ENCODE measurements at regions not wholly inside any gene's neighbourhood (a gene's known extent, or its start where the extent isn't known, plus 50 kb on each side); places are given as distances from the start of the nearest gene placed in this dataset.
"Not testable (repeated sequence)": the region's sequence is repeated elsewhere in the genome, so short reads cannot be mapped to it uniquely, and the experiment has no call there.

DNA sequence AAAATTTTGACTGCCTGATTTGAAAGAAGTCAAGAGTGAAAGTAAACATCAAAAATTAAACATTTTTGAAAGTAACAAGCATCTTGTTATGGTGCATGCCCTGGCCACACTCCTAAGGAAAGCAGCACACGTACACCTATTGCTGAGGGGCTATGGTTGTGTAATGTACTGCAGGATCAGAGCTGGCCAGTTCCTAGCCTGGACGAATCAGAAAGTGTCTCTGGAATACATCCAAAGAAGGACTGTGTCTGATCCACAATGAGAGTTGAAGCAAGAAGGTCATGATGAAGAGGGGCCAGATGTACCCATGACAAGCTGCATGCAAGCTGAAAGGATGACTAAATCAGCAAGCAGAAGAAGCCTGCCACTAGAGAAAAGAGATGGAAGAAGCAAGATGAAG is 618.2 kb downstream of the TLE1 start:
- TF ChIP-seq, protein P1, sequence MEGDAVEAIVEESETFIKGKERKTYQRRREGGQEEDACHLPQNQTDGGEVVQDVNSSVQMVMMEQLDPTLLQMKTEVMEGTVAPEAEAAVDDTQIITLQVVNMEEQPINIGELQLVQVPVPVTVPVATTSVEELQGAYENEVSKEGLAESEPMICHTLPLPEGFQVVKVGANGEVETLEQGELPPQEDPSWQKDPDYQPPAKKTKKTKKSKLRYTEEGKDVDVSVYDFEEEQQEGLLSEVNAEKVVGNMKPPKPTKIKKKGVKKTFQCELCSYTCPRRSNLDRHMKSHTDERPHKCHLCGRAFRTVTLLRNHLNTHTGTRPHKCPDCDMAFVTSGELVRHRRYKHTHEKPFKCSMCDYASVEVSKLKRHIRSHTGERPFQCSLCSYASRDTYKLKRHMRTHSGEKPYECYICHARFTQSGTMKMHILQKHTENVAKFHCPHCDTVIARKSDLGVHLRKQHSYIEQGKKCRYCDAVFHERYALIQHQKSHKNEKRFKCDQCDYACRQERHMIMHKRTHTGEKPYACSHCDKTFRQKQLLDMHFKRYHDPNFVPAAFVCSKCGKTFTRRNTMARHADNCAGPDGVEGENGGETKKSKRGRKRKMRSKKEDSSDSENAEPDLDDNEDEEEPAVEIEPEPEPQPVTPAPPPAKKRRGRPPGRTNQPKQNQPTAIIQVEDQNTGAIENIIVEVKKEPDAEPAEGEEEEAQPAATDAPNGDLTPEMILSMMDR (IDR thresholded peaks at IDR 0.05; ENCODE audit: unreplicated experiment in 3 of 3), result no peak
- H3K36me3 Mint-ChIP-seq (ENCODE audit: low read depth), result no peaks in the 10 kb centered on the region

DNA sequence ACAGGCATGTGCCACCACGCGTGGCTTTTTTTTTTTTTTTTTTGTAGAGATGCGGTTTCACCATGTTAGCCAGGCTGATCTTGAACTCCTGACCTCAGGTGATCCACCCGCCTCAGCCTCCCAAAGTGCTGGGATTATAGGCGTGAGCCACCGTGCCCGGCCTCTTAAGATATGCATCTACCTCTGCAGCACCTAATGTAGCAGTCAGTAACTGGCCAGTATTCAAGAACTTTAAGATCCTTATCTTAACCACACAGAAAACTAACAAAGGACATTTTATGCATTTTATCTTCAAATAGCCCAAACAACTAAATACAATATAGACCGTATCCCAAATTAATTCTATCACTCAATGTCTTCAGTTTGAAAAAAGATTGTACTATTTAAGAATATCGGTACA is 618.7 kb downstream of the TLE1 start:
- H3K4me3 Mint-ChIP-seq, result no peak overlapping the region
- peaks cover 19% of the 10 kb centered on the region for H3K4me1 Mint-ChIP-seq
- H3K27me3 Mint-ChIP-seq (ENCODE audit: low read depth), result no peaks in the 10 kb centered on the region
- H3K27ac Mint-ChIP-seq, result no peak overlapping the region
- H3K36me3 Mint-ChIP-seq (ENCODE audit: low read depth), result no peaks in the 10 kb centered on the region
- TF ChIP-seq, protein P1 (IDR thresholded peaks at IDR 0.05; ENCODE audit: unreplicated experiment in 3 of 3), result no peak
- peaks cover 21% of the 10 kb centered on the region for H3K9me3 Mint-ChIP-seq

More for the DNA sequence above, 618.2 kb downstream of the TLE1 start:
- Mint-ChIP-seq H3K27me3 (ENCODE audit: low read depth) (no peaks in the 10 kb centered on the region), H3K9me3 (peaks cover 17% of the 10 kb centered on the region), H3K4me3 (no peak overlapping the region), H3K27ac (no peak overlapping the region), H3K4me1 (peaks cover 20% of the 10 kb centered on the region)

DNA sequence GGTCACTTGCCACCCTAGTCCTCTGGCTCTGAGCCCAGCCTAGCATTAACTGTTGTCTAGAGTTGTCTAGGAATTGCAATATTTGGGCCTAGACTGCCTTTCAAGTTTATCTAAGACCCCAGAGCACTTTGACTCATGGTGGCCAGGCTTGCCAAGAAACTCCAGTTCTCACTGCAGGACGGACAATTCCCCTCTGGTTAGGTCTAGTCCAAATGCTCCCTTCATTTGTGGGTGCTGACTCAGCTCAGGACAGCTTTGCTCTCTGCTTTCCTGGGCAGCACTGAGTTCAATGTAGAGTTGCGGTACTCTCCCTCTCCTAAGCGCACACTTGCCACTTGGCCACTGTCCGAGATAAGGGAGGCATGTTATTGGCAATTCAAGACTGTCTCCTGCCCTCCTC is 619.4 kb downstream of the TLE1 start:
- Mint-ChIP-seq H3K27me3 (ENCODE audit: low read depth) (no peaks in the 10 kb centered on the region), H3K36me3 (ENCODE audit: low read depth) (no peaks in the 10 kb centered on the region), H3K4me3 (no peak overlapping the region), H3K4me1 (peaks cover 18% of the 10 kb centered on the region), H3K27ac (no peak overlapping the region), H3K9me3 (peaks cover 25% of the 10 kb centered on the region)
- TF ChIP-seq, protein P1 (IDR thresholded peaks at IDR 0.05; ENCODE audit: unreplicated experiment in 3 of 3), result no peak

DNA sequence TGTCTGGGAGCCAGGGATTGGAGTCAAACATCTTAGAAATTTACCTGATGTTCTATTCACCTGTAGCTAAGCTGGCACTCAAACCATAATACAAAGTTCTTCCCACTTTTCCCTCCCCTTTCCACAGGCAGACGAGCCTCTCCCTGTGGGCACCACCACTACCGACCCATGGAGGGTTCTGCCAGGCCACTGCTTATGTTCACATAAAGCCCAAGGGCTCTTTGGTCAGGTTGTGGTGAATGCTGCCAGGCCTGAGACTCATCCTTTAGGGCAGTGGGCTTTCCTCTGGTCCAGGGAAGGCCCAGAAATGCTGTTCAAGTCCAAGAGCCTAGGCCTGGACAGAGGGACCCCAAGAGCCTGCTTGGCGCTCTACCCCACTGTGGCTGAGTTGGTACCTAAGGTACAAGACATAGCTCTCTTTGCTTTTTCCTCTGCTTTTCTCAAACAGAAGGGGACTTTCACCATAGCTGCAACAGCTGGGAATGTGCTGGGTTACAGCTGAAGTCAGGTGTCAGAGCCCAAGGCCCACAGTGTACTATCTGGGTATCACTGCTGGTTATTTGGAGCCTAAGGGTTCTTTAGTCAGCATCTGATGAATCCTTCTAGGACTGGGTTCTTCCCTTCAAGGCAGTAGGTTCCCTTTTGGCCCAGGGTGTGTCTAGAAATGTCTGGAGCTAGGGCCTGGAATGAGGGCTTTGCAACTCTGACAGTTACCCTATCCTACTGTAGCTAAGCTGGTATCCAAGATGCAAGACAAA is 620.1 kb downstream of the TLE1 start:
- peaks cover 27% of the 10 kb centered on the region for H3K9me3 Mint-ChIP-seq
- H3K4me3 Mint-ChIP-seq, result no peak overlapping the region
- H3K27me3 Mint-ChIP-seq (ENCODE audit: low read depth), result no peaks in the 10 kb centered on the region
- no peak overlapping the region for H3K27ac Mint-ChIP-seq
- TF ChIP-seq, protein P1 (IDR thresholded peaks at IDR 0.05; ENCODE audit: unreplicated experiment in 3 of 3), result no peak
- no peaks in the 10 kb centered on the region for H3K36me3 Mint-ChIP-seq (ENCODE audit: low read depth)
- H3K4me1 Mint-ChIP-seq, result peaks cover 11% of the 10 kb centered on the region

DNA sequence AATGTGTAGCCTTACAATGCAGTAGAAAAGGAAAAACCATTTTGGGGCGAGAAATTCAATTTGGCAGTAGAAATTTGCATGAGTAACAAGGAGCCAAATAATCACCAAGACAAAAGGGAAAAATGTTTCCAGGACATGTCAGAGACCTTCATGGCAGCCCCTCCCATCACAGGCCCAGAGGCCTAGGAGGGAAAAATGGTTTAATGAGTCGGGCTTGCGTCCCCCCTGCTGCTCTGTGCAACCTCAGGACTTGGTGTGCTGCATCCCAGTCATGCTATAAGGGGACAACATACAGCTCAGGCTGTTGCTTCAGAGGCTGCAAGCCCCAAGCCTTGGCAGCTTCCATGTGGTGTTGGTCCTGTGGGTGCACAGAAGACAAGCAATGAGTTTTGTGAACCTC is 626.4 kb downstream of the TLE1 start:
- H3K4me3 Mint-ChIP-seq; H3K27ac Mint-ChIP-seq; H3K4me1 Mint-ChIP-seq; H3K27me3 Mint-ChIP-seq (ENCODE audit: low read depth); H3K36me3 Mint-ChIP-seq (ENCODE audit: low read depth): not testable (repeated sequence)
- H3K9me3 Mint-ChIP-seq, result peaks cover 47% of the 10 kb centered on the region

DNA sequence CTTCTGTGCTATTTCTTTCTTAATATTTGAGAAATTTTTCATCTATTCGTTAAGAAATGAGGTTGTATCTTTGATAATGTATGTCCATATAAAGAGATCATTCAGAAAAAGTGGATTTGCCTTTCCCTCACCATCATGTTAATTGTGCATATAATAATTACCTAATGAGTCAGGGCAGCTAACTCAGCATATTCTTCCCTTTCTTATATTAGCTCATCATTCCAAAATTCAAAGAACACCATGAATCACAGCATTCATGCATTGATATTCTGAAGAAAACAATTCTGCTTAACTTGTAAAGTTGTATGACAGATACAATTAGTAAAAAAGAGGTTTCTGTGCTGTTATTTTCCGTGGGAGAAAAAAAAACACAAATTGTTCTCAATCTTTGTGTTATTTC is 630.6 kb downstream of the TLE1 start:
- H3K27ac Mint-ChIP-seq, result no peak overlapping the region
- TF ChIP-seq, protein P1 (IDR thresholded peaks at IDR 0.05; ENCODE audit: unreplicated experiment in 3 of 3), result no peak
- no peaks in the 10 kb centered on the region for H3K4me1 Mint-ChIP-seq

More for the DNA sequence above, 630.6 kb downstream of the TLE1 start:
- peaks cover 6% of the 10 kb centered on the region for H3K36me3 Mint-ChIP-seq (ENCODE audit: low read depth)
- H3K9me3 Mint-ChIP-seq, result peaks cover 20% of the 10 kb centered on the region
- no peak overlapping the region for H3K4me3 Mint-ChIP-seq
- peaks cover 3% of the 10 kb centered on the region for H3K27me3 Mint-ChIP-seq (ENCODE audit: low read depth)
